Transverse colon (tissue), 4 donors: ENCODE measurements at regions not wholly inside any gene's neighbourhood (a gene's known extent, or its start where the extent isn't known, plus 50 kb on each side); places are given as distances from the start of the nearest gene placed in this dataset.

Experiments
- EP300 ChIP-seq: sonication (generic); formaldehyde crosslinking; IDR thresholded peaks from one replicate; pipeline ENCODE4 v1.6.1; 2017; ENCODE audit warnings: antibody characterized with exemption, low read depth
- POLR2A ChIP-seq: fragments of 450-650 bp; IDR thresholded peaks from one replicate; pipeline ENCODE4 v1.6.1; 2016; ENCODE audit warnings: antibody characterized with exemption, mild to moderate bottlenecking, moderate library complexity
- POLR2AphosphoS5 ChIP-seq, 3 donors: sonication (generic); formaldehyde crosslinking; IDR thresholded peaks; one replicate each; pipeline ENCODE4 v1.6.1; 2016; ENCODE audit warnings: antibody characterized with exemption in 3 of 3
- TF ChIP-seq, protein P1 (sequence below), 5 experiments: fragments of 200-600 bp in 3 of 5; fragments of 450-650 bp in 2 of 5; sonication (generic) in 3 of 5; IDR thresholded peaks; 1 replicate in 2 of 5; 2 replicates in 3 of 5; pipeline ENCODE4 v1.5.1; 2016 to 2017; ENCODE audit warnings: antibody characterized with exemption in 5 of 5, inconsistent platforms in 3 of 5, mild to moderate bottlenecking in 2 of 5, moderate library complexity in 1 of 5

DNA sequence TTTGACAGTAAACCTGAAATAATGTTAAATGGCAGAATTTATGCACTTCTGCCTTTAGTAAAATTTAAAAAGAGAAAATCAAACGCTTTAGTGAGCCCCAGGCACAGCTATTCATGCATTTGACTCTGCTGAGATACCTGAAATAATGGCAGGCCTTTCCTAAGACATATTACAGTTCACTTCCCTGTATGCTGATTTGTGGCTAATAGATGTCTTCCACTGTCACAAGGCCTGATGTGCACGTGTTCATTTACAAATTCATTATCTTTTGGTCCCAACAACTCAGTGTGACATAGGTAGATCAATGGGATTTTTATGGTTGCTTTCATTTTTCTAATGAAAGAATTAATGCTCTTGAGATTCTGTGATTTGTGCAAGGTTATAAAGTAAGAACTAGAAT lies 449.7 kb upstream of the RGS17 start:
- no peak for TF ChIP-seq POLR2AphosphoS5 (IDR thresholded peaks at IDR 0.05)
- TF ChIP-seq, protein P1, sequence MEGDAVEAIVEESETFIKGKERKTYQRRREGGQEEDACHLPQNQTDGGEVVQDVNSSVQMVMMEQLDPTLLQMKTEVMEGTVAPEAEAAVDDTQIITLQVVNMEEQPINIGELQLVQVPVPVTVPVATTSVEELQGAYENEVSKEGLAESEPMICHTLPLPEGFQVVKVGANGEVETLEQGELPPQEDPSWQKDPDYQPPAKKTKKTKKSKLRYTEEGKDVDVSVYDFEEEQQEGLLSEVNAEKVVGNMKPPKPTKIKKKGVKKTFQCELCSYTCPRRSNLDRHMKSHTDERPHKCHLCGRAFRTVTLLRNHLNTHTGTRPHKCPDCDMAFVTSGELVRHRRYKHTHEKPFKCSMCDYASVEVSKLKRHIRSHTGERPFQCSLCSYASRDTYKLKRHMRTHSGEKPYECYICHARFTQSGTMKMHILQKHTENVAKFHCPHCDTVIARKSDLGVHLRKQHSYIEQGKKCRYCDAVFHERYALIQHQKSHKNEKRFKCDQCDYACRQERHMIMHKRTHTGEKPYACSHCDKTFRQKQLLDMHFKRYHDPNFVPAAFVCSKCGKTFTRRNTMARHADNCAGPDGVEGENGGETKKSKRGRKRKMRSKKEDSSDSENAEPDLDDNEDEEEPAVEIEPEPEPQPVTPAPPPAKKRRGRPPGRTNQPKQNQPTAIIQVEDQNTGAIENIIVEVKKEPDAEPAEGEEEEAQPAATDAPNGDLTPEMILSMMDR (IDR thresholded peaks at IDR 0.05) = no peak
- no peak for TF ChIP-seq EP300
- TF ChIP-seq POLR2A = no peak
